NB4 (cell line): ENCODE measurements at regions not wholly inside any gene's neighbourhood (a gene's known extent, or its start where the extent isn't known, plus 50 kb on each side); places are given as distances from the start of the nearest gene placed in this dataset.

ENCODE experiments used
- DNase-seq: peaks from one replicate; pipeline ENCODE4 v3.0.0; 2010; ENCODE audit warnings: low read depth
- H3K4me3 ChIP-seq: one replicate; pipeline ENCODE4 v1.5.1; 2011; ENCODE audit warnings: mild to moderate bottlenecking, low read depth, low read length, moderate library complexity
- MYC ChIP-seq: IDR thresholded peaks from 2 replicates; pipeline ENCODE4 v1.6.1; 2011; ENCODE audit warnings: low read depth, low read length
- POLR2A ChIP-seq: IDR thresholded peaks from 2 replicates; pipeline ENCODE4 v1.6.1; 2011; ENCODE audit warnings: mild to moderate bottlenecking; ENCODE audit not compliant: insufficient read length; ENCODE audit errors: extremely low read depth
- TF ChIP-seq, protein P1 (sequence below): IDR thresholded peaks from one replicate; pipeline ENCODE4 v1.5.1; 2012; ENCODE audit warnings: low read depth, low read length
- TF ChIP-seq, protein P2 (sequence below): IDR thresholded peaks from 2 replicates; pipeline ENCODE4 v1.6.1; 2011; ENCODE audit warnings: low read depth, low read length

DNA sequence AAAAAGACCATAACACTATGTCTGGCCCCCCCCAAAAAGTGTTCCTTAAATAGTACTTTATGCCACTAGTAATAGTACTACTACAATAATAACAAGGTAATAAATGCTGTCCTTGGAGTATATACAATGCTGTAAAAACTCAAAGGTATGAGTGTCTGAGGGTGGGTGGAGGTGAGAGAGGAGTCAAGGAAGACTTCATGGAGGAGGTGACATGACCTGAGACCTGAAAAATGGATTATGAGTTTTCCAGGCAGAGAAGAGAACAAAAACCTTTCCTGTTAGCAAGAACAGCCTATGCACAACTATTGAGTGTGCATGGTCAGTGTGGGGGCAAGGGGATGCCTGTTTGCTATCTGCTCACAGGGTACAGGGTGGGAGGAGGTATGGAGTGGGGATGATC is 290.2 kb upstream of the USP24 start:
- TF ChIP-seq, protein P1, sequence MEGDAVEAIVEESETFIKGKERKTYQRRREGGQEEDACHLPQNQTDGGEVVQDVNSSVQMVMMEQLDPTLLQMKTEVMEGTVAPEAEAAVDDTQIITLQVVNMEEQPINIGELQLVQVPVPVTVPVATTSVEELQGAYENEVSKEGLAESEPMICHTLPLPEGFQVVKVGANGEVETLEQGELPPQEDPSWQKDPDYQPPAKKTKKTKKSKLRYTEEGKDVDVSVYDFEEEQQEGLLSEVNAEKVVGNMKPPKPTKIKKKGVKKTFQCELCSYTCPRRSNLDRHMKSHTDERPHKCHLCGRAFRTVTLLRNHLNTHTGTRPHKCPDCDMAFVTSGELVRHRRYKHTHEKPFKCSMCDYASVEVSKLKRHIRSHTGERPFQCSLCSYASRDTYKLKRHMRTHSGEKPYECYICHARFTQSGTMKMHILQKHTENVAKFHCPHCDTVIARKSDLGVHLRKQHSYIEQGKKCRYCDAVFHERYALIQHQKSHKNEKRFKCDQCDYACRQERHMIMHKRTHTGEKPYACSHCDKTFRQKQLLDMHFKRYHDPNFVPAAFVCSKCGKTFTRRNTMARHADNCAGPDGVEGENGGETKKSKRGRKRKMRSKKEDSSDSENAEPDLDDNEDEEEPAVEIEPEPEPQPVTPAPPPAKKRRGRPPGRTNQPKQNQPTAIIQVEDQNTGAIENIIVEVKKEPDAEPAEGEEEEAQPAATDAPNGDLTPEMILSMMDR, result no peak
- TF ChIP-seq MYC (no peak), POLR2A (no peak)
- TF ChIP-seq, protein P2, sequence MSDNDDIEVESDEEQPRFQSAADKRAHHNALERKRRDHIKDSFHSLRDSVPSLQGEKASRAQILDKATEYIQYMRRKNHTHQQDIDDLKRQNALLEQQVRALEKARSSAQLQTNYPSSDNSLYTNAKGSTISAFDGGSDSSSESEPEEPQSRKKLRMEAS, result no peak
- H3K4me3 ChIP-seq, result no peak overlapping the region
- DNase-seq, result no peak

DNA sequence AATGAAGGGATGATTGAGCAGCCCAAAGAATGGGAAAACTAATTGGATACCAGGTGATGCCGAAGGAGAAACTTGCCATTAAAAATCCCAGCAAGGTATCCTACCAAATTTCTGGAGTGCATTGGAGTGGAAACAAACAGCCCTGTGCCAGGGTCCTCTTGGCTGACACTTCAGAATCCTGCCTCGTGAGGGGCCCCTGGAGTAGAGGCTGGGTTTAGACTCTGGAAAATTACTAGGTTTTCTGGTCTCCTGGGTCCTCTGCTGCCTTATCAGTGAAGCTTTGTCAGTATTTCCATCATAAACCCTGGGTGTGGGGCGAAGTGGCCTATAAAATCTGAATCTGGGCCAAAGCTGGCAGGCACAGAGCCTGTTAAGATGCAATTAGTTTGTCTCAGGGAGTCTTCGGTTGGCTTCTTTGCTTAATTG is 289.2 kb upstream of the USP24 start:
- TF ChIP-seq MYC, result no peak
- TF ChIP-seq, protein P2, result no peak
- no peak for TF ChIP-seq POLR2A
- TF ChIP-seq, protein P1, result no peak
- no peak for DNase-seq

GRCh38 chr1:55503663-55504305 is 288.6 kb upstream of the USP24 start:
- no peak for TF ChIP-seq POLR2A

More for the DNA sequence above, 289.2 kb upstream of the USP24 start:
- H3K4me3 ChIP-seq, result no peak overlapping the region

DNA sequence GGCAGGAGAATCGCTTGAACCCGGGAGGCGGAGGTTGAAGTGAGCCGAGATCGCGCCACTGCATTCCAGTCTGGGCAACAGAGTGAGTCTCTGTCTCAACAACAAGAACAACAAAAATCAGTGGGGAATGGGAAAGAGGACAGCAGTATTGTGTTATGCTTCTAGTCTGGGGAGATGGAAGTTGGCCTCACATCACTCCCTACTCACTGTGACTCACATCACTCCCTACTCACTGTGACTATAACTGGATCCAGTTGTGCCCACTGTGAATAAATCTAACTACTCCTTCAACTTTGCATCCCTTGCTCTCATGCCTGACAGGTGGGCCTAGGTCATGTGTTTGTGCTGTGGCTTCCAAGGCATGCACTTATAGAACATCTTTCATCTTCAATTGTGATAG is 285.4 kb upstream of the USP24 start:
- TF ChIP-seq, protein P1, result no peak
- TF ChIP-seq, protein P2, result no peak
- TF ChIP-seq POLR2A (no peak), MYC (no peak)
- DNase-seq, result no peak
- no peak overlapping the region for H3K4me3 ChIP-seq

More at GRCh38 chr1:55503663-55504305, 288.6 kb upstream of the USP24 start:
- no peak for DNase-seq
- no peak overlapping the region for H3K4me3 ChIP-seq

DNA sequence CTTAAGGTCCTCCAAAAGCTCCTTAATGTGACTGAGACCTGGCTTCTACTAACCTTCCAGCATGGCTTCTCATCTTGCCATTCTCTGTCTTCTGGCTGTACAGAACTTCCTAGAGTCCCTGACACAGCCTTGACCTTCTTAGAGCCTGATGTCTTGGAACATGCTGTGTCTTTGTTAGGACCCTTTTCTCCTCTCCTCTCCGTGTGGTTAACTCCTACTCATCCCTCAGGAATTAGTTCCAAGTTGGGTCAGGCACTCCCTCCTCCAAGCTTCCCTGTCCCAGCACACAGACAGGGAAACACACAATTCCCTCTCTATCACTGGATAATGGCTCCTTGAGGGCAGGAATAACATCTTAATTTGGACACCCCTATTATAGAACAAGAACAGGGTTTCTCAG is 275.4 kb upstream of the USP24 start:
- DNase-seq, result no peak
- TF ChIP-seq, protein P2, result no peak
- TF ChIP-seq POLR2A (no peak), MYC (no peak)
- TF ChIP-seq, protein P1, result no peak
- H3K4me3 ChIP-seq, result no peak overlapping the region

GRCh38 chr1:55484173-55484572 is 269.0 kb upstream of the USP24 start:
- no peak for DNase-seq
- no peak overlapping the region for H3K4me3 ChIP-seq
- TF ChIP-seq, protein P1, result no peak
- TF ChIP-seq, protein P2, result no peak
- no peak for TF ChIP-seq MYC
